Activated CD4-positive, alpha-beta T cell treated with anti-CD3 and anti-CD28 coated beads, Interleukin-10, Interleukin-2, amounts not matched to agents 100 ng/mL and 50 ng/mL, durations not matched to agents 16 hours and 8 hours (primary cell): ENCODE measurements at regions not wholly inside any gene's neighbourhood (a gene's known extent, or its start where the extent isn't known, plus 50 kb on each side); places are given as distances from the start of the nearest gene placed in this dataset.
"Not testable (repeated sequence)": the region's sequence is repeated elsewhere in the genome, so short reads cannot be mapped to it uniquely, and the experiment has no call there.

Experiments used
- DNase-seq: peaks from one replicate; pipeline ENCODE4 v3.0.0-alpha.2; 2020

DNA sequence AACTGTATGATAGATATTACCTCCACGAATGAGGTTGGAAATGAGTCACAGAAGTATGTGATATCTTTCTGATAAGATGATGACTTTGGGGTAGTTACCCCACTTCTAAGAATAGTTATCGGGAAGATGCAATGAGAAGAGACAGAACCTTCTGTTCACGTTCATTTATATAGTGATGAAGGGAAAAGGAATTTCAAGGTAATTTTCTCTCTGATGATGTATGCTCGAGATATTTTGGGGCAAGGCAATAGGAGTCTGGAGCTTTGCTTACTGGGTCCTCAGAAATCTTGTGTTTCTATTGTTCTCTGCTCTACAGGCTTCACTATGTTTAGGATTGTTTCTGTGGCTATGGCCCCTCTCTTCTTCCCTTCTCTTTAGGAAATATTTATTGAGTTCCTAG lies 1389.6 kb downstream of the CDH8 start:
- DNase-seq = no peak

DNA sequence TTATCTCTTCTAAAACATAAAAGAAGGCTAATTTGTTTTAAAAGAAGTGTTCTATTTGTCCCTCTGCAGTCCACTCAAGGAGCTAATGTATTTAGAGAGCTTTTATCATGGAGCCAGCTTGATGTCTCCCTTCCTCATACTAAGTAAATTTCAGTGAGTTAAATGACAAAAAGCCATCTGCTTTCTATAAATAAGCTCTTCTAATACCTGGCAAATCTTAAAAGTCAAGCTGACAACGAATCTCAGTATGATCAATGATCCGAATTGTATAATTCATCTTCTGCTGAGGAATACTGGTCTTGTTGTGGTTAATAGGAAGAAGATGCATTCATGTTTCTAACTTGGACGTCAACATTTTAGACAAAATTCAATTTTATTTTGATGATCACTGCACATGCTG lies 1390.7 kb downstream of the CDH8 start:
- DNase-seq = no peak

DNA sequence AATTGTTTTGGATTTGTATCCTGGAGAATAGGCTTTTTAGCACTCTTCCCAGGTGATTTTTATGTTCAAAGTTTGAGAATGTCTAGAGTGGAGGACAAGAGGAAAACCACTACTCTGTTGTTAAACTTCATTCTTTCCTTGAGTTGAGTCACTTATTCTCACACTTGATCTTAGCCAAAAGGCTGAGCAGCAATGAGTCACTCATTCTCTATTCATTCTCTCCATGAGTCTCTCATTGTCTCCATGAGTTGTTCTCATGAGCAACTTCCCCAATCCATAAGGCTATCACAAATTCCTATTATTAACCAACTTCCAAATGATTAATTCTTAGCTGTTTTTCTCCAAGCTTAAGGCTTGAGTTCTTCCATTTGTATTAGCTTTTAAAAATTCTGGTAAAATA lies 1393.3 kb downstream of the CDH8 start:
- DNase-seq = no peak

DNA sequence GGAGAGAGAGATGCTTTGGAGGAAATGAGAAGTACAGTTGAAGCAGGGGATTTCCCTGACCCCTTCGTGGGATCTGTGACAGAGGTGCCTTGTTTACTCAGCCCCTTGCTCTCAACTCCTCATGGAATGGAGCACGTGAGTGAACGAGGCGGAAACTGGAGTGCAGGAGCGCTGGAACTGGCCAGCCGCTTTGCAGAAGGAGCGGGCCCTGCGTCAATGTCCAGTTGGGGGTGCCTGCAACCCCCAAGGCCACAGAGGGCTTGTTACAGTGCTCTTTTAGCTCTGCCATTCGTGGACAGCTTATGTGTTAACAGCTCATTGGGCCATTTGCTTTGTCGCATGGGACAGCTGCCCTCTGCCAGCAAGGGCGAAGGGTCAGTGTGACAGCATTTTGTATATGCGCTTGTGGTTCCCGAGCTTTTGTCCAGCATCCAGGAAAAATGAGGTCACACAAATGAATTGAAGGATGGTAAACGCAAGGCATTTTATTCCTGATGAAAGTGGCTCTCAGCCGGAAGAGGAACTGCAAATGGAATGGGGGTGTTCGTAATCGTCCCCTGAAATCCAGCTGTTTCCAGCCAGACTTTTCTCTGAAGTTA lies 1395.1 kb downstream of the CDH8 start:
- no peak for DNase-seq

DNA sequence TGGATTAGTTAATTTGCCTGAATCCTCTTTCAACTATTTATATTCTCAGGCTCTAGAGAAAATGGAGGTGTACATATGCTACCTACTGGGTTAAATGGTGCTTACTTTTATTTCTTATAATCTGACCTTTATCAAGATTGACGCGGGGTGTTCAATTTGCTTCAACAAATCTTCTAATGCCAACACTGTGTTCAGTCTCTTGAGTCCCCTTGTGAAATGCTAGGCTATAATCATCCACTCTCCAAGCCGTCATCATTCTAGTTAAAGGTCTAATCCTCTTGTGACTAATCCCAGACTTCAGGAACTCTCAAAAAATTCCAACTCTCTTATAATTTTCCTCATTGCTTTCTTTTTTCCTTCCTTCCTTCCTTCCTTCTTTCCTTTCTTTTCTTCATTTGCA lies 1396.2 kb downstream of the CDH8 start:
- no peak for DNase-seq

DNA sequence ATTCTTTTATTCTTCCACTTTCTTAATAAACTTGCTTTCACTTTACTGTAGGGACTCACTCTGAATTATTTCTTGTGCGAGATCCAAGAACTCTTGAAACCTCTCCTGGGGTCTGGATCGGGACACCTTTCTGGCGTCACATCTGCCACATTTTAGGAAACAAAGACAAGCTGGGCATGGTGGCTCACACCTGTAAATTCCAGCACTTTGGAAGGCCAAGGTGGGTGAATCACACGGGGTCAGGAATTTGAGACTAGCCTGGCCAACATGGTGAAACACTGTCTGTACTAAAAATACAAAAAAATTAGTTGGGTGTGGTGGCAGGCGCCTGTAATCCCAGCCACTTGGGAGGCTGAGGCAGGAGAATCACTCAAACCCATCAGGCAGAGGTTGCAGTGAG lies 1399.6 kb downstream of the CDH8 start:
- DNase-seq = not testable (repeated sequence)

DNA sequence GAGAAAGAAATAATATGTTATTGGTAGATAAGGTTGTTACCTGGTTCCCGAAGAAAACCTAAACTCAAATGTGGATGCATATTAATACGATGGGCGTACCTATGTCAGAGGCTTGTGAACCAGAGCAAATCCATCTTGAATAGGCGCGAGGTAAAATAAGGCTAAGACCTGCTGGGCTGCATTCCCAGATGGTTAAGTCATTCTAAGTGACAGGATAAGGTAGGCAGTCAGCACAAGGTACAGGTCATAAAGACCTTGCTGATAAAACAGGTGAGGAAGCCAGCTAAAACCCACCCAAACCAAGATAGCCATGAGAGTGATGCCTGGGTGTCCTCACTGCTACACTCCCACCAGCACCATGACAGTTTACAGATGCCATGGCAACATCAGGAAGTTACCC lies 1400.1 kb downstream of the CDH8 start:
- DNase-seq = no peak

DNA sequence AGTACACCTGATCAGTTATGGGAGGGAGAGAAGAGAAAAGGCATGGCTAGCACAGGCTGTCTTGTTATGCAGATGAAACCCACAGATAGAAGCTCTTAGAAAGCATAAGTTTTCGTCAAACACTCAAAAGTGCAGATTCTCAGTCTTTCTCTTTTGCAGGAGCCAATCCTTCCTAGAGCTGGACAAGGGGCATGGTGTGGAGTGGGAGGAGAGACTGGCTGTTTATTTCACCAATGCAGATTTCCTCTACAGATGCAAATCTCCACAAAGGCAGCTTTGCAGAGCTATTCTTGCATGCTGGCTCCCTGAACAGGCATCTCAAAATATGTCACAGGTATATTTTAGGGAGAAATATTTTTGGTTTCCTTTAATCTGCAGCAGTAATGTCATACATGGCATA lies 1400.7 kb downstream of the CDH8 start:
- DNase-seq = no peak

DNA sequence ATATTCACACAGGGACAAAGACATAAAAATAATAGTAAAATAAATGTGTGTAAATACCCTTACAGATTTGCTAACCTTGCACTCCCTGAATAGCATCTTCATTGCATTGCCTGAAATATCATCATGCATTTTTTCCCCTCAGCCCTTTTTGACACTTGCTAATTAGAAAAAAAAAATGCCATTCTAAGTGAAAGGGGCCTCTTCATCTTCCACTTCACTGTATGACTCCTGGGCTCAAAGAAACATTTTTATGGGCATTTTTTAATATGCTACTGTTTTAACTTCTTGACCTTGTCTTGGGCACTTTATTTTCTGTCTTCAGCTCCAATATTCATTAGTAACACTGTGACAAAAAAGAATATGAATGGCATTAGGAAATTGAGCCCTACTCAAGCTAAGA lies 1424.4 kb downstream of the CDH8 start:
- no peak for DNase-seq

DNA sequence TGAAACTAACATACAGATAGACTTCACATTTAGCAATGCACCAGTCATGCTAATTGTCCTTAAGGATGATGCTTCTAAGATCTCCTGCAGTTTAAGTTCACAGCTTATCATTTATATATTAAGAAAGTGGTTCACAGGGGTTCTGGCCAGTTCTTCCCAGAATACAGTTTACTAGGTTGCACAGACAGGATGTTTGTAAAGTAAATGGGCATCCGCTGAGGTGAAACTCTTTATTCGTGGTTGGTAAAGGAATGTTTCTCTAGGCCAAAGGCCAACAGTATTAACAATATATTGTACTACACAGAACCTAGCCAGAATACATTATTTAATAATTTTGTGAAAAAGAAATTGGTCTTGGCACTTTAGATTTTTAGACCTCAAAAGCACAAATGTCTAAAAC lies 1427.3 kb downstream of the CDH8 start:
- no peak for DNase-seq

DNA sequence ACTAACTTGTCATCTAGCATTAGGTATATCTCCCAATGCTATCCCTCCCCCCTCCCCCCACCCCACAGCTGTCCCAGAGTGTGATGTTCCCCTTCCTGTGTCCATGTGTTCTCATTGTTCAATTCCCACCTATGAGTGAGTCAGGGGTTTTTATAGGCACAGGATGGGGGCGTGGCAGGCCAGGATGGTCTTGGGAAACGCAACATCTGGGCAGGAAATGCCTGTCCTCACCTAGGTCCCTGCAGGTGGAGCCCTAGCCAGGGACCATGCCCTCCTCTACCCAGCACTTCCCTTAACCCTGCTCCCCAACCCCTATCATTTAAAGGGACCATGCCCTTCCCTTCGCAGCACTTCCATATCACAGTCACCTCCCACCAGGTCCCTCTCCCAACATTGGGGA lies 1430.6 kb downstream of the CDH8 start:
- not testable (repeated sequence) for DNase-seq

DNA sequence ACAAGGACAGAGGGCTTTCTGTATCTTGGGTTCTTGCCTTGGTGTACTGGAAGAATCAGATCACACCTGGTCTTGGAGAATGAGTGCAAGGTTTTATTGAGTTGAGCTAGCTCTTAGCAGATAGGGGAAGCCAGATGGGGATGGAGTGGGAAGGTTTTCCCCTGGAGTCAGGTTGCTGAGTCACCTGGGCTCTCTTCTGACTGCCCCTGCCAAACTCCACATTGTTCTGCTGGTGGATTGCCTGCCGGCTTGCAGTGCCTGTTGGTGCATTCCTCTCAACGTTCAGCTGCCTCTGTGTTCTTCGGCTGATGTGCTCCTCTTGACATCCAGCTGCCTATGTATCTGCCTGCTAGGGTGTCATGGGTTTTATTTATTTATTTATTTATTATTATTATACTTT lies 1431.1 kb downstream of the CDH8 start:
- no peak for DNase-seq

DNA sequence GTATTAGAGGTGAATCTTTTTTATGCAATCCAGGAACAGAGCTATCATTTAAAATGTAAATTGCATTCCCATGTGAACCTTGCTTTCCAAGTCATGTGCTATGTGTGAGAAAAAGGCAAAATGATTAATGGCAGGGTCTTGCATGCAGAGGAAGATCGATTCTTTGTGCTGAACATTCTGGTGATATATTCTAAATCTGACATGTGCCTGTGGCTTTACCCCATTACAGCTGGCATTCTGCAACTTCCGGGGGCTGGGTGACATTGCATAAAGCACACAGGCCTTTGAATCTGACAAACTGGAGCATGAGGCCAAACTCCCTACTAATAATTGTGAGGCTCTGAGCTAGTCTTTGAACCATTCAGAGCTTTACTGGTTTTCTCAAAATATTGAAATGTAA lies 1449.7 kb downstream of the CDH8 start:
- DNase-seq = no peak

DNA sequence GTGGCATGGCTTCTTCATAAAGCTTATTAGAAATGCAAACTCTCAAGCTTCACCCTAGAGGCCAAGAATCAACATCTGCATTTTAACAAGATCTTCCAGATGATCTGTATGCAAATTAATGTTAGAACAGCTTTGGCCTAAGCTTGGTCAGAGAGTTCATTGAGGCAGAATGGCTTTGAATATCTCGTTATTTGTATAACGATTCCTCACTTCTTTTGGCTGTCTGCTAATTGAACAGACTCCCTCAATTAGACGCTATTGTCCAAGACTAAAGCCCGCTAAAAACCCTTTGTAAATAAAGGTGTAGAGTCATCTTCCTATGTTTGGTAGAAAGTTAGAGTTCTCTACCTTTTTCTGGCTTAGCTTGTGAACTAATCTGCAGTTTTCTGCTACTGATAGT lies 1453.7 kb downstream of the CDH8 start:
- no peak for DNase-seq

DNA sequence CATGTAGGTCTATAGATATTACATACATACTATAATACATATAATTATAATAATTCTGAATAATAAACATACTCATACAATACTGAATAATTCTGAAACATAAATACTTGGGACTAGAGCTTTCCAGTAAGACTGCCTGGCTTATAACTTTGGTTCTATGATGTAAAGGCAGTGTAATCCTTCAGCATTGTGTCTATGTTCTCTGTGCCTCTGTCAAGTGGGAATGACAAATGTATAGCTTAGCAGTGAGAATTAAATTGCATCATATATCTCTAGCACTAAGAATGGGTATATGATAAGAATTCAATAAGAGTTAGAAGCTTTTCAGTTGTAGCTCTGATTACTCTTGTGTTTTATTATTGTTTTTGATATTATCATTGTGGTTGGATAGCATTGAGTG lies 1469.3 kb downstream of the CDH8 start:
- no peak for DNase-seq

DNA sequence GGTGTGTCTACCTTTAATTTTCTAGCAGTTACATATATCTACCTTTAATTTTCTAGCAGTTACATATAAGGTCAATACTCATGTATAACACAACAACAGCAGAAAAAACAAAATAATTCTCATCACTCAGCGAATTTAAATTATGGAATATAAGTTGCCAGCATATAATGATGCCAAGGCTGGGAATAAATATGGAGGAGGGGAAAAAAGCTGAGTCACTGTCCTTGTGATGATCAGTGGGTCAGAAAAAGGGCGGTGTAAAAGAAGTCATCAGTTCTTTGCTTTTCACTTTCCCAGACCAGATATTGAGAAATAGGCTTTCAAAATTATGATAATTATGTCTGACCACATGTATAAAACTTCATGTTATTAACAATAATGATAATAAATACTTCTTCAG lies 1471.7 kb downstream of the CDH8 start:
- DNase-seq = no peak

DNA sequence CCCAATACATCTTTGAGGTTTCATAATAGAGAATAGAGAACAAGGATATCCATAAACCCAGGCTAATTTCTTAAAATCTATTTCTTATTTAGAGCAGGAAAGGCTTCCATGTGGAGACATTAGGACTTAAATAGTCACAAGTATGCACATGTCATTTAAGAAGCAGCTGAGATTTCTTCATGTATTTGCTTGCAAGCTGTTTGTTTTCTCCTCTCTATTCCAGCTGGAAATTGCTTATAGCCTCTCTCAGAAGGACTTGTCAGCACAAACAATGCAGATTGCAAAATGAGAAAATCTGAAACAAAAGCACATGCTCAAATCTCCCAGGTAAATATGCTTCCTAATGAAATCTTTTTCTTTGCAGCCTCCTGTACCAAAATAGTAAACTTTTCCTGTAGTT lies 1473.1 kb downstream of the CDH8 start:
- no peak for DNase-seq

DNA sequence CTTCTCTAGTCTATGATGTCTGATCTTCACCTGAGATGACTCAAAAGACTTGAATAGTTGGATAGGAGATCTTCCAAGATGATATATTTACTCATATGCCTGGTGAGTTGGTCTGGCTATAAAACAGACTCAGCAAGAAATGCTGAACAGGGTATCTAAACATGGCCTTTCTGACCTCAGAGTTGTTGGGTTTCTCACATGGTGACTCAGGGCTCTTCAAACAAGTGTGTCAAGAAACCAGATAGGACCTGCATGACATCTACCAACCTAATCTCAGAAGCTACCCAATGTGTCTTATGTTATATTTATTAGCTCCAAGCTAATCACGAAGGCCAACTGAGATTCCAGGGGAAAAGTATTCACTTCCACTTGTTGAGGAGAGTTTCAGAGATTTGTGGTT lies 1477.3 kb downstream of the CDH8 start:
- DNase-seq = no peak

DNA sequence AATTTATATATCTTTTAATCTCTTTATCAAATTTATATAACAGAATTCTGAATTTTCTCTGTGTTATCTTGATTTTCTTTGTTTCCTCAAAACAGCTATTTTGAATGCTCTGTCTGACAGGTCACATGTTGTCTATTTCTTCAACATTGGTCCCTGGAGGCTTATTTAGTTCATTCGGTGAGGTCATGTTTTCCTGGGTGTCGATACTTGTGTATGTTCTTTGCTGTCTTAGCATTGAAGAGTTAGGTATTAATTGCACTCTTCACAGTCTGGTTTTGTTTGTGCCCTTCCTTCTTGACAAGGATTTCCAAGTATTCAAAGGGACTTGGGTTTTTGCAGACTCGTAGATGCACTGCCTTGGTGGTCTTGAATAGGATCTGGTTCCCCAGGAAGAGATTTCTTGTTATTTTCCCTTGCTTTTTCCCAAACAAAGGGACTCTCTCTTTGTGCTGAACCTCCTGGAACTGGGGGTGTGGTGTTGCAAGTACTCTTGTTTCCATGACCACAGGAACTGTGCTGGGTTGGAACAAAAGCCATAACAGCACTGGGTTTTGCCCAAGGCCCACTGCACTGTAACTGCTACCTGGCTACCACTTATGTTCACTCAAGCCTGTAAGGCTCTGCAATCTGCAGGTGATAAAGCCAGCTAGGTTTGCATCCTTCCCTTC lies 1483.0 kb downstream of the CDH8 start:
- DNase-seq = no peak

DNA sequence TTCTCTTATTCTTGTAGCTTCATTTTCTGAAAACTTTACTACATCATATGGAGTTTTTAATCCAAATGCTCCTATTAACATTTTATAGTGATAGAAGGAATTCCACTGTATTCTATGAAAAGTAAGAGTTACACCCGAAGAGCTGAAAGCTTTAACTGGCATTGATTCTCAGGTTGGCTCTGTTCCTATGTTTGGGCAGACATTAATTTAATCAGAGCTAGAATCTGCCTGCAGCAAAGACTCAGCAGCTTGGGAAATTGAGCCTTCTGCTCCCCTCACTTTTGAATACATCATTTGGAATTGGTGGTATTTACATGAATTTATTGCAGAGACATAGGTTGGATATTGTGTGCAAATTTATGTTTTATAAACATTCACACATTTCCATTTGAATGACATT lies 1494.7 kb downstream of the CDH8 start:
- DNase-seq = no peak

DNA sequence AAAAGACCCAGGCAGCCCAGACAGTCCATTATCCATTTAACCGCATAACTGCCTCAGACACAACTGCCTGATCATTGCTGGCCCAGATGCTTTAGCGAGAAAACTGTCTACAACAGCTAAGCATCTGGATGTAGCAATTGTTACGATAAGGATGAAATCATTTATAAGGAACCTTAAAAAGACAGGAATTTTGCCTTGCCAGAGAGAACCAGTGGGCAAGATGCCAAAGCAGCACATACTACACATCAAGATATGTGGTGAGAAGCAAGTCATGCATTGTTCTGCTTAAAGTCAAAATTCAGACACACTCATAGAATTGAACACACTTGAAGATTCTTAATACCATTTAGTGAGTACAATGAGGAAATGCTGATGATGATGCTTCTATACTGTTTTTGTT lies 1525.3 kb downstream of the CDH8 start:
- DNase-seq = no peak

DNA sequence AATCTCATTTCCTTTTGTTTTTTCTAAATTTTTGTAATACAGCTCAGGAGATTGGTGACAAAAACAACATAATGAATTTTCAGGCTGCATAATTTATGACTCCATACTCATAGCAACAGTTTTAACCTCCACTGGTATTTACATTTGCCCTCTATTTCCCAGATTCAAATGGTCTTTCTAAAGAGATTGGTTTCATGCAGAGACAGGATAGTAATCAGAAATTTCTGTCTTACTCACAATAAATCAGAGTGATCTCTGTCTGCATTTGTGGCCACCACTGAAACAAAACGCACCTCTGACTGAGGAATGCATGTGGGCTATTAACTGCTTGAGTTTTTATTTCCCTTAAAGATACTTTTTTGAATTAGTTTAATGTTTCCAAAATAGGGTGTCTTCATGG lies 1526.0 kb downstream of the CDH8 start:
- DNase-seq = no peak

DNA sequence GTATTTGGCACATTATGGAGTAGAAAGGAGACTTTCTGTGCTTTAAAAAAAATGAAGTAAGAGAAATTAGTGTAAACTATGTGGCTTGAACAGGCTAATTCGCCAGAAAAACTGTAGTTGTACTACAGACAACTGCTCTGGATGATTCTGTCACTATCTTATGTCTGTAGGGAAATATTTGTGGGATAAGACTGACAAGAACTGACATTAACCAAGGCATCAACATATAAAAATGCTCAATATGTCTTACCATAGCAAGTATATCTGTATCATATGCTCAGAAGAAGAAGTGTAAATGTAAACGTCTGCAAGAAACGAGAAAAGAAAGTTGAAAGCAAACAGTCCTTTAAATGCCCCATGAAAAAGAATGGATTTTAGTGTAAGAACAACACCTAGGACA lies 1545.0 kb downstream of the CDH8 start:
- no peak for DNase-seq

DNA sequence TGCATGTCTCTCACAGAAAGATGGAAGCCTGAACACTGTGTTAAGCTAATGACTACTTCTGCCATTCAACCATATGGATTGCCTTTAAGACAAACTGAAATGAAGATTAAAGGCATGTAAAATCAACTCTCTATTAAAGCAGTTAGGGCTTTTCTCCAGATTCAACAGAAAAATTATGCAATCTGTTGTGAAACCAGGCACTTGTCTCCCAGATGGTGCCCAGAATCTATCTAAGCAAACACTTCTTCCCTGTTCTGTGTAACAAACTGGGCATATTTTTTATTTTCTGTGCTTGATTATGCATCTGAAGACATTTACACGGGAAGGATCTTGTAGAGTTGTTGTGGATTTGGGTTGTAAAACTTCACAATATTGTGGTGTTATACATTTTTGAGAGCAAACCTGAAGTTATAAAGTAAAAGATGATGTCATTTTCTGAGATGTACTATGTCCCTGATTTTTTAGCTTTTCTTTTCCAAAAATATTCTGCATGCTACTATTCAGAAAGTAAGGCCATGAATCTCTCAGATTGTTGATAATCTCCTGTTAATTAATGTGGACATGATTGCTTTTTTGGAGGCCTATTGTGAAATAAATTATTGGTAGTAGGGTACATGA lies 1550.3 kb downstream of the CDH8 start:
- DNase-seq = no peak

DNA sequence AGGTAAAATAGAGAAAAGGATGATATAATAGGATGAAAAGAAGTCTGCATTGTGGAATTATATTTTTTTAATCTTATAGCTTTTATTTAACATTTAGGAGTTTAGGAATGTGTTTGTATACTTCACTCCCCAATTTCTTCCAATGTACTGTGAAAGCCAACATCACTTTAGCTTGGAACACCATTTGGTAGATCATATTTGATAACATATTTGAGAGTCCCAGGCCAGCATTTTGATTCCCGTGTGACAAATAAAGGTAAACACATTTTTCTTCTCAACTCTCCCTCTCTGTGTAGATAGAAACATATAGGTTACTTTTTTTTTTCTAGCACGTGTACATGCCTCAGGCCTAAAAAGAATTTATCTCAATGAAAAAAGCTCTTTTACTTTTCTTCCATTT lies 1551.3 kb downstream of the CDH8 start:
- no peak for DNase-seq
